GM23338 (cell line): ENCODE measurements at regions not wholly inside any gene's neighbourhood (a gene's known extent, or its start where the extent isn't known, plus 50 kb on each side); places are given as distances from the start of the nearest gene placed in this dataset.
A peak's percentile ranks its signal among the peaks of the same experiment; 100 is the strongest.

Source experiments
- ATAC-seq: fragments of 200-7000 bp; cut with Tn5 transposase; 3 replicates; pipeline ENCODE4 v1.9.1; 2020
- DNase-seq: peaks from one replicate; pipeline ENCODE4 v3.0.0-alpha.2; 2015; ENCODE audit warnings: low spot score
- H2AFZ ChIP-seq: fragments of 200-600 bp; sonication (generic); 2 replicates; pipeline ENCODE4 v1.8.0; 2016; ENCODE audit warnings: antibody characterized with exemption, mild to moderate bottlenecking, moderate library complexity
- H3F3A ChIP-seq: fragments of 200-600 bp; sonication (generic); replicated peaks from 2 replicates; pipeline ENCODE4 v1.8.0; 2017; ENCODE audit warnings: antibody characterized with exemption, mixed run types, low read depth
- H3K27ac ChIP-seq: fragments of 200-600 bp; sonication (generic); 2 replicates; pipeline ENCODE4 v1.6.1; 2016; ENCODE audit warnings: low read depth
- H3K27me3 ChIP-seq: fragments of 200-600 bp; sonication (generic); 2 replicates; pipeline ENCODE4 v1.8.0; 2016; ENCODE audit warnings: mild to moderate bottlenecking, mixed run types, moderate library complexity; ENCODE audit not compliant: insufficient read depth
- H3K36me3 ChIP-seq: fragments of 200-600 bp; sonication (generic); 2 replicates; pipeline ENCODE4 v1.8.0; 2016; ENCODE audit warnings: mild to moderate bottlenecking; ENCODE audit not compliant: insufficient read depth
- H3K4me1 ChIP-seq: fragments of 200-600 bp; sonication (generic); 2 replicates; pipeline ENCODE4 v1.8.0; 2016; ENCODE audit warnings: mild to moderate bottlenecking, moderate library complexity; ENCODE audit not compliant: insufficient read depth
- H3K4me2 ChIP-seq: fragments of 200-600 bp; sonication (generic); 2 replicates; pipeline ENCODE4 v1.7.1; 2017; ENCODE audit warnings: mixed run types
- H3K4me3 ChIP-seq: fragments of 200-600 bp; sonication (generic); 2 replicates; pipeline ENCODE4 v1.6.1; 2016; ENCODE audit warnings: mixed run types
- H3K79me2 ChIP-seq: fragments of 200-600 bp; sonication (generic); replicated peaks from 2 replicates; pipeline ENCODE4 v1.8.0; 2017; ENCODE audit warnings: mild to moderate bottlenecking; ENCODE audit not compliant: insufficient read depth
- H3K9me2 ChIP-seq: fragments of 200-600 bp; sonication (generic); 2 replicates; pipeline ENCODE4 v1.8.0; 2017; ENCODE audit not compliant: insufficient read depth
- H4K20me1 ChIP-seq: fragments of 200-600 bp; sonication (generic); replicated peaks from 2 replicates; pipeline ENCODE4 v1.8.0; 2017; ENCODE audit warnings: mild to moderate bottlenecking; ENCODE audit not compliant: insufficient read depth
- H3K27ac Mint-ChIP-seq: 2 replicates; pipeline ENCODE4 v1.8.0; 2020; ENCODE audit warnings: inconsistent platforms, mild to moderate bottlenecking, moderate library complexity, mixed read lengths
- H3K27me3 Mint-ChIP-seq: 3 replicates; pipeline ENCODE4 v1.8.0; 2022; ENCODE audit warnings: low read depth, mild to moderate bottlenecking, moderate library complexity, mixed read lengths, inconsistent platforms; ENCODE audit not compliant: insufficient read depth, poor library complexity
- H3K36me3 Mint-ChIP-seq: 3 replicates; pipeline ENCODE4 v1.8.0; 2021; ENCODE audit warnings: low read depth, mild to moderate bottlenecking, inconsistent platforms, moderate library complexity, mixed read lengths
- H3K4me1 Mint-ChIP-seq: 3 replicates; pipeline ENCODE4 v1.8.0; 2020; ENCODE audit warnings: mild to moderate bottlenecking, inconsistent platforms, mixed read lengths
- H3K4me3 Mint-ChIP-seq: 3 replicates; pipeline ENCODE4 v1.8.0; 2021; ENCODE audit warnings: moderate library complexity, mild to moderate bottlenecking, inconsistent platforms, mixed read lengths
- H3K9me3 Mint-ChIP-seq: 3 replicates; pipeline ENCODE4 v1.8.0; 2020; ENCODE audit warnings: moderate library complexity, mild to moderate bottlenecking, inconsistent platforms, mixed read lengths
- CREB1 ChIP-seq: fragments of 250-450 bp; sonication (Bioruptor Pico); IDR thresholded peaks from 2 replicates; pipeline ENCODE4 v1.5.0; 2020; ENCODE audit warnings: low read depth, mild to moderate bottlenecking, moderate library complexity
- EZH2 ChIP-seq: fragments of 200-600 bp; sonication (generic); IDR thresholded peaks from one replicate; pipeline ENCODE4 v1.8.0; 2017; ENCODE audit warnings: antibody characterized with exemption, mild to moderate bottlenecking, low read depth; ENCODE audit not compliant: unreplicated experiment
- EZH2phosphoT487 ChIP-seq: fragments of 200-600 bp; sonication (generic); IDR thresholded peaks from one replicate; pipeline ENCODE4 v1.8.1; 2018; ENCODE audit warnings: antibody characterized with exemption; ENCODE audit not compliant: unreplicated experiment
- JUNB ChIP-seq: IDR thresholded peaks from one replicate; pipeline ENCODE4 v1.6.1; 2016; ENCODE audit warnings: antibody characterized with exemption; ENCODE audit not compliant: unreplicated experiment
- STAT1 ChIP-seq: IDR thresholded peaks from one replicate; pipeline ENCODE4 v1.6.1; 2016; ENCODE audit warnings: antibody characterized with exemption; ENCODE audit not compliant: unreplicated experiment
- ZNF114 ChIP-seq: fragments of 250-450 bp; sonication (Bioruptor Pico); IDR thresholded peaks from 2 replicates; pipeline ENCODE4 v1.5.0; 2020; ENCODE audit warnings: mild to moderate bottlenecking, moderate library complexity
- TF ChIP-seq, protein P1 (sequence below): IDR thresholded peaks from 2 replicates; pipeline ENCODE4 v1.6.1; 2016; ENCODE audit warnings: antibody characterized with exemption
- TF ChIP-seq, protein P2 (sequence below): IDR thresholded peaks from one replicate; pipeline ENCODE4 v1.6.1; 2018; ENCODE audit warnings: antibody characterized with exemption; ENCODE audit not compliant: unreplicated experiment

DNA sequence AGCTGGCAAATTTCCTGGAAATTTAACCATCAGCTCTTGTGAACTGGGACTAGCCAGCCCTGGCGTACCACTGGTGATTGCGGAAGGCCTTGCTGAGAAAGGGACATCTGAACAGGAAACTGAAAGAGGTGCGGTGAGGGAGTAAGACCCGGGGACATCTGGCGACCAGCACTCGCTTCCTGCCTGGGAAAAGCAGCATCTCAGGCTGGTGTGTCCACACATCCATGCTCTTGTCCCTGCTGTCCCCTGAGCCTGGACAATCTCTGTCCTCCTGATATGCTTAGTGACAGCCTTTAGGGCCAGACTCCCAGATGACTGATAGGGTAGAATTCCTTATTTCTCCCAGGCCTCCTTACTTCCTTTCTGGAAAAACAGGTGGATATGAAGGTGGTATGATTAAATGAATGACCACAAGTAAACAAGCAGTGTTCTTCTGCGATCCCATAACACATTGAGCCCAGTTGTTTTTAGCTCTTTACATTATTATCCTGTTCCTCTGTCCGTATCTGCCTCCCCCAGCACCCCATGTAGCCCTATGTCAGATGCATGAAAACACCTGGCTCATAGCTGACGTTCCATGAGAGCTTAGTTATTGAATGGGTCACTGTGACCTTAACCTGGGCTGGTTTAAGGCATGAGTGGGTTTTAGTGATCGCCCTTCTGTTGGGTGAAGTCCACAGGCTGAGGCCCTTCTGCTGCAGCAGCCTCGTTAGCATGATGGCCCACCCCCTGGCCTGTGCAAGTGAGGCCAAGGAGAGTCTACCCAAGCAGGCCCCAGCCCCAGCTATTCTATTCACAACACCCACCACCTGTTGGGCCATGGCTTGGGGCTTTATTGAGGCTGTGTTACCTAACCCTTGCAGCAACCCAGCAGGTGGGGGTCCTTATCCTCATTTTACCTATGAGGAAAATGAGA, 76.1 kb upstream of the GADD45A start:
- Histone ChIP-seq H3F3A (no peaks in the 10 kb centered on the region), H3K4me1 (no peaks in the 10 kb centered on the region), H3K9me2 (no peaks in the 10 kb centered on the region), H3K79me2 (no peaks in the 10 kb centered on the region), H4K20me1 (no peaks in the 10 kb centered on the region), H2AFZ (no peak overlapping the region), H3K4me3 (no peak overlapping the region), H3K27ac (no peak overlapping the region), H3K4me2 (no peak overlapping the region), H3K36me3 (no peaks in the 10 kb centered on the region), H3K27me3 (no peaks in the 10 kb centered on the region)
- H3K4me1 Mint-ChIP-seq = peaks cover 2% of the 10 kb centered on the region; the same call in 1 of the 3 replicates
- H3K27ac Mint-ChIP-seq = no peak overlapping the region
- TF ChIP-seq EZH2 = no peak
- TF ChIP-seq STAT1 = no peak
- TF ChIP-seq JUNB = no peak
- no peak for TF ChIP-seq EZH2phosphoT487
- TF ChIP-seq, protein P1, sequence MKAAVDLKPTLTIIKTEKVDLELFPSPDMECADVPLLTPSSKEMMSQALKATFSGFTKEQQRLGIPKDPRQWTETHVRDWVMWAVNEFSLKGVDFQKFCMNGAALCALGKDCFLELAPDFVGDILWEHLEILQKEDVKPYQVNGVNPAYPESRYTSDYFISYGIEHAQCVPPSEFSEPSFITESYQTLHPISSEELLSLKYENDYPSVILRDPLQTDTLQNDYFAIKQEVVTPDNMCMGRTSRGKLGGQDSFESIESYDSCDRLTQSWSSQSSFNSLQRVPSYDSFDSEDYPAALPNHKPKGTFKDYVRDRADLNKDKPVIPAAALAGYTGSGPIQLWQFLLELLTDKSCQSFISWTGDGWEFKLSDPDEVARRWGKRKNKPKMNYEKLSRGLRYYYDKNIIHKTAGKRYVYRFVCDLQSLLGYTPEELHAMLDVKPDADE = no peak
- TF ChIP-seq, protein P2, sequence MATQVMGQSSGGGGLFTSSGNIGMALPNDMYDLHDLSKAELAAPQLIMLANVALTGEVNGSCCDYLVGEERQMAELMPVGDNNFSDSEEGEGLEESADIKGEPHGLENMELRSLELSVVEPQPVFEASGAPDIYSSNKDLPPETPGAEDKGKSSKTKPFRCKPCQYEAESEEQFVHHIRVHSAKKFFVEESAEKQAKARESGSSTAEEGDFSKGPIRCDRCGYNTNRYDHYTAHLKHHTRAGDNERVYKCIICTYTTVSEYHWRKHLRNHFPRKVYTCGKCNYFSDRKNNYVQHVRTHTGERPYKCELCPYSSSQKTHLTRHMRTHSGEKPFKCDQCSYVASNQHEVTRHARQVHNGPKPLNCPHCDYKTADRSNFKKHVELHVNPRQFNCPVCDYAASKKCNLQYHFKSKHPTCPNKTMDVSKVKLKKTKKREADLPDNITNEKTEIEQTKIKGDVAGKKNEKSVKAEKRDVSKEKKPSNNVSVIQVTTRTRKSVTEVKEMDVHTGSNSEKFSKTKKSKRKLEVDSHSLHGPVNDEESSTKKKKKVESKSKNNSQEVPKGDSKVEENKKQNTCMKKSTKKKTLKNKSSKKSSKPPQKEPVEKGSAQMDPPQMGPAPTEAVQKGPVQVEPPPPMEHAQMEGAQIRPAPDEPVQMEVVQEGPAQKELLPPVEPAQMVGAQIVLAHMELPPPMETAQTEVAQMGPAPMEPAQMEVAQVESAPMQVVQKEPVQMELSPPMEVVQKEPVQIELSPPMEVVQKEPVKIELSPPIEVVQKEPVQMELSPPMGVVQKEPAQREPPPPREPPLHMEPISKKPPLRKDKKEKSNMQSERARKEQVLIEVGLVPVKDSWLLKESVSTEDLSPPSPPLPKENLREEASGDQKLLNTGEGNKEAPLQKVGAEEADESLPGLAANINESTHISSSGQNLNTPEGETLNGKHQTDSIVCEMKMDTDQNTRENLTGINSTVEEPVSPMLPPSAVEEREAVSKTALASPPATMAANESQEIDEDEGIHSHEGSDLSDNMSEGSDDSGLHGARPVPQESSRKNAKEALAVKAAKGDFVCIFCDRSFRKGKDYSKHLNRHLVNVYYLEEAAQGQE = no peak
- TF ChIP-seq ZNF114 (CRISPR knock-in tag) = no peak
- H3K9me3 Mint-ChIP-seq = no peaks in the 10 kb centered on the region
- no peaks in the 10 kb centered on the region for H3K36me3 Mint-ChIP-seq
- ATAC-seq (peak; percentile 37; the same call in 1 of the 3 replicates), DNase-seq (no peak)
- H3K4me3 Mint-ChIP-seq = no peak overlapping the region
- peaks cover 4% of the 10 kb centered on the region for H3K27me3 Mint-ChIP-seq

DNA sequence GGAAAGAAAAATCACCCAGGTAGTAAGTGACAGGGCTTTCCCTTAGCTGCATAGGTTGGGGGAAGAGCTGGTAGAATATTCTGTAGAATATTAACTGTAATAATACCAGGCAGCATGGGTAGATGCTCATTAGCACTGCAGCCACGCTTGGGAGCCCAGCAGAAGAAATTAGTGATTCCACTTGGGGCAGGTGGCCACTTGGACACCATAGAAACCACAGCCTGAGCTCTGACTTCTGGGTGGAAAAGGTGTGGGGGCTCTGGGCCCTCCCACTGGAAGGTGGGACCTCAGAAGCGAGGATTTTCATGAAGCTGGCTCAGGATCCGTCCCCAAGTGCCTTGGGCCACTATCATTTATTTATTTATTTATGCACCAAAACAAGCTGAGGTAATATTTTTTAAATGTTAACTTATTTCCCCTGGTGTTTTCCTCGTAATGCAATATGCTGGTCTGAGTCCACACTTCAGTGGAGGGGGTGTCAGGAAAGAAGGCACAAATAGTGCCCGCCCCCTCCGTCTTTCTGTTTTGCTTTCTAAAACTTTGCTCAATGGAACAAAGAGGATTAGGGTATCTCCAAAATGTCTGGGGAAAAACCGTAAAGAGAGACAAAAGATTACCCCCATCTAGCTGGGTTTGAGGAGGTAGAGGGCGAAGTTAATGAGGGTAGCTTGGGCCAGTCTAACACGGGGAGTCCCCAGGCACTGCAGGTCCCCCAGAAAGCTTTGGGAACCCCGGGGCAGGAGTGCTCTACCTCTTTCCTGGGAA, 75.2 kb upstream of the GADD45A start:
- H3K4me1 Mint-ChIP-seq = peaks cover 2% of the 10 kb centered on the region; the same call in 1 of the 3 replicates
- no peak for DNase-seq
- H3K36me3 Mint-ChIP-seq = no peaks in the 10 kb centered on the region
- no peaks in the 10 kb centered on the region for H3K9me2 ChIP-seq
- no peak overlapping the region for H3K4me3 Mint-ChIP-seq
- no peak overlapping the region for H3K4me2 ChIP-seq
- no peak for TF ChIP-seq STAT1
- no peak for TF ChIP-seq CREB1 (CRISPR knock-in tag)
- TF ChIP-seq ZNF114 (CRISPR knock-in tag) = no peak
- H3K27me3 ChIP-seq = no peaks in the 10 kb centered on the region
- H4K20me1 ChIP-seq = no peaks in the 10 kb centered on the region
- H3K9me3 Mint-ChIP-seq = no peaks in the 10 kb centered on the region
- no peak for ATAC-seq
- no peak overlapping the region for H3K27ac ChIP-seq
- H3K27me3 Mint-ChIP-seq = peaks cover 4% of the 10 kb centered on the region
- no peak overlapping the region for H2AFZ ChIP-seq
- H3K36me3 ChIP-seq = no peaks in the 10 kb centered on the region
- H3K4me1 ChIP-seq = no peaks in the 10 kb centered on the region
- H3K4me3 ChIP-seq = no peak overlapping the region
- H3K27ac Mint-ChIP-seq = no peak overlapping the region
- H3K79me2 ChIP-seq = no peaks in the 10 kb centered on the region
- H3F3A ChIP-seq = no peaks in the 10 kb centered on the region
